ENCODE measurements at regions not wholly inside any gene's neighbourhood (a gene's known extent, or its start where the extent isn't known, plus 50 kb on each side); places are given as distances from the start of the nearest gene placed in this dataset.
A peak's percentile ranks its signal among the peaks of the same experiment; 100 is the strongest.
"Not testable (repeated sequence)": the region's sequence is repeated elsewhere in the genome, so short reads cannot be mapped to it uniquely, and the experiment has no call there.

GRCh38 chr6:169014211-169015197 lies 239.1 kb downstream of the THBS2 start:
- no peak for DNase-seq

DNA sequence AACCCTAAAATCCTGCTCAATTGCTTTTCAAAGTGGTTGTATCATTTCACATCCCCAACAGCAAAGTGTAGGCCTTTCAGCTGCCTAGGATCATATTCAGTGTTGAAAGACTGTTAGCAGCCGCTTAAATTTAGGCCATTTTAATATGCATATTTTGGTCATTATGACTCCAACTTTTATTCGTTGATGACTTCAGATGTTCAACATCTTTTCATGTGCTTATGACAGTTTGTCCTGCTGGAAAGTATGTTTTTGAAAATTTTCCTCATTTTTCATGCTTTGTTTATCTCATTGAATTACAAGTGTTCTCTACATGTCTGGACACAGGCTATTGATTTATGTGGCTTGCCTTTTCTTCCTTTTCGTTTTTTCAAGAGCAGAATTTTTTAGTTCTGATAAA lies 244.0 kb downstream of the THBS2 start:
- no peak for DNase-seq

- no peak for DNase-seq
Measured at GRCh38 chr6:169008641-169009257, 244.9 kb downstream of the THBS2 start.

DNA sequence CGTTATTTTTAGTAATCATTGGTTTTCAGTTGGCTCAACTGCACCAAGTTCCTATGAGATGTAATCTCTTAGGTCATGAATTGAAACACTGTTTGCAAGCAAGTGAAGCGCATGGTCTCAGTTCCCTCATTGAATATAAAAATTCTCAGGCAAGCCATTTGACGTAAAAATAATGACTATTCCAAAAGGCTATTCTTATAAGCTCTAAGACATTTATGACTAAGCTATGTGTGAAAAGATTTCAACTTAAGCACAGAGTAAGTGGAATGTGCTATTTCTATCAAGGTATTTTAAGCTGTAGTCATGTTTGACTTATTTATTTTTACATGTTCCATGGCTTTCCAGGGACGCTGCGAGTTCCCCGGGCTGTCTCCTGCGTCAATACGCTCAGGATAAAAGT lies 248.5 kb downstream of the THBS2 start:
- no peak for DNase-seq

DNA sequence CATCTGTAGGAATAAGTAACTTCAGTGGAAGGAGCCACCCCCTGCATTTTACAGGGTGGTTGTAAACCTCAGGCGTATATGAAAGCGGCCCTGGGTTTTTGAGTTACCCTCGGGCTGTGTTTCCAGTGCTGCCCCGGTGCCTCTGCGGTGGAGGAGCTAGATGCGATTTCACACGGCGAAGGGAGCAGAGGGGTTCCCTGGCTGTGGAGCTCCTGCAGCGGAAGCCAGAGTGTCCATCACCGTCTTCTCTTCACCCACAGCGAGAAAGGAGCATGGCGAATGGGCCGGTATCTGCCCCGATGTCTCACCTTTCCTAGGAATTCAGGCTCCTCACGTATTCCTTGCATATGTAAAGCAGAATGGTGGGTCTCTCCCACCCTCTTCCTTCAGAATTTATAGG lies 253.6 kb downstream of the THBS2 start:
- no peak for DNase-seq

DNA sequence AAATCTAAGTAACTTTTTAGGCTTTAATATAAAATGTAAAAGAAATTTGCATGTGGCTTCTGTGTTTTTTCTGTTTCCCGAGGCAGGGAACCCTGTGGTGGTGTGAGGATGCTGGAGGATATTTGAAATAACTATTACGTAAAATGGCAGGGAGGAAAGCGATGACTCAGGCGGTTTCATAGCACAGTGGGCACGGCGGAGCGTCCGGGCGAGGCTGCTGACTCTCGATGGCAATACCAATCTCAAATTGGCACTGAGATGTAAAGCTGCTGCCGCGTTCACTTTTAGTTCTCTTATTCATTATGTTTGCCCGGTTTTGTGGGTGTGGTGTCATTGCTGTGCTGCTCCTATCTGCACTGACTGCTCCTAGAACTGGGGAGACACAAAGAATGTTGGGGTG lies 254.3 kb downstream of the THBS2 start:
- no peak for DNase-seq

- no peak for DNase-seq
Measured at GRCh38 chr6:168996356-168996625, 257.4 kb downstream of the THBS2 start.

DNA sequence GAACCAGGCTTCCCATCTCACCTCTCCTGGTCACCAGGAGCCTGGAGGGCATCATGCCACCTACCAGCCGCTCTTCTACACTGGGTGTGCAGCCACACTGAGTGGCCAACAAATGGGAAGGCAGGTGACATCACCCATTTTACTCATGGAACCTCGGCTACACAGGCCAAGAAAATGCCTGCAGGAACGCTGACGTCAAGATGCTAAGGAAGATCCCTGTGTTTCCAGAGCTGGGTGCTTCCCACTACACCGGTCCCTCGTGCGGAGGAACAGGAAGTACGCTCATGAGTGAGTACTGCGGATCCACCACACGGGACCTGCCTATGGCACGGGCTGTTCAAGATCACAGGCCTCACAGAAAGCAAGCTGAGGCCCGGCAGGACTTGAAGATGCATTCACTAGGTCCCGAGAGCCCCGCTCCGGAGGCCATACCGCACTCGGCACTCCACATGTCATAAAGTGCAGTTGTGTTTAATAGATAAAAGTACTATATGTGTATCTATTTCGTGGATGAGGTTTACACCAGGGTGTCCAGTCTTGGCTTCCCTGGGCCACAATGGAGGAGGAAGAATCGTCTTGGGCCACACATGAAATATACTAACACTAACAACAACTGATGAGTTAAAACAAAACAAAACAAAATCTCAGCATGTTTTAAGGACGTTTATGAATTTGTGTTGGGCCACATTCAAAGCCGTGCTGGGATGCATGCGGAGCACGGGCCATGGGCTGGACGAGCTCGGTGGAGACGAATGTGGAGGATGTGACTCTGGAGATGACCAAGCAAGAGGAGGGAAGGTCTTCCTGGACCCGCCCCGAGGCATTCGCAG lies 257.9 kb downstream of the THBS2 start:
- DNase-seq = no peak

DNA sequence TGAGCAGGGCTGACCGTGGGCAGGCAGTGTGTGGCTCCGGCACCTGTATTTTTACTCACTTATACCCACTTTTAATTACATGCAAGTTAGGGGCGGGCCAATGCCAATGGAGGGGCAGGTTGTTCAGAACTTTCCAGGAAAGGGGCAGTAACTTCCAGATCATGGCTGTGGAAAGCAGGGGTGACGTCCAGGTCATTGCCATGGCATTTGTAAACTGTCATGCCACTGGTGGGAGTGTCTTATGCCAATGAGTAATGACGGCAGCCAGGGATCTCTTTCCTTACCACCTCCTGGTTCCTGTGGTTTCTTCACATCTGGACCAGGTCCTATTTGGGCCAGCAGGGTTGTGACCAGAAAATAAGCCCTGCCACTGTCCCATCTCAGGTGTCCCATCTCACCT lies 258.7 kb downstream of the THBS2 start:
- DNase-seq = no peak

DNA sequence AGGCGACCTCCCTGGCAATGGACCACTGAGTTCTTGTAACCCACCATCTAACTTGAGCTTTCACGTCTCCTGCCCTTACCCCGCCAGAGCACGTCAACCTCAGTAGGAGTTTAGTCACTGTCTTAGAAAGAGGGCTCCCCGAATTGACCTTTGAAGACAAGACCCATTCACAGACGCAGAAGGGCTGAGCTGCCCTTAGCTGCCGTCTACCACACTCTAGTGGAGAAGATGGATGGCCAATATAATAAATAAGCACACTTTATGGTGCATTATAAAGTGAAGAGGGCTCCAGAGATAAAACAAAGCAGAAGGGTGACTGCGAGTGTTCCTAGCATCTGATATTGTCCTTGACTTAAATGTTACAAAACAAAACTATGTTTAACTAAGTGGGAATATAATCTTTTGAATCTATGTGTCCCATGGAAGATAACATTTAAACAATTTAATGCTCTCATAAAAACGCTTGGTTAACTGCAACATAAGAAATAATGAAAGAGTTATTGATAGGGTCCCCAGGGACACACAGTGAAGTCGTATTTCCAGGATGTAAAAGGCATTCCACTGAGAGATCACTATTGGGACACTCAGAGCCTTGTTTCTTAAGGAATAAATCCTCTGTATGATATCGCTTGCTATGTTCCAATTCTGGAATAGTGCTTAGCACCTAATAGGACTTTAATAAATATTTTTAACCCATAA lies 261.1 kb downstream of the THBS2 start:
- no peak for DNase-seq

DNA sequence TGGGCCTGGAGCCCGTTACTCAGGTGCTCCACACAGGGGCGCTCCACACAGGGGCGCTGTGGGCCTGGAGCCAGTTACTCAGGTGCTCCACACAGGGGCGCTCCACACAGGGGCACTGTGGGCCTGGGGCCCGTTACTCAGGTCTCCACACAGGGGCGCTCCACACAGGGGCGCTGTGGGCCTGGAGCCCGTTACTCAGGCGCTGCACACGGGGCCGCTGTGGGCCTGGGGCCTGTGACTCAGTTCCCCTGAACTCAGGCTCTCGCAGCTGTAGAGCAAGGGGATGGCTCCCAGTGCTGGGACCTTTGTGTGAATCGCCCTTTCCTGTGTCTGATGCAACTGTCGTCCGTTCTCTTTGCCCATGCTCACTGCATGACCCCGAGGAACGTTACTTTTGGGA lies 262.0 kb downstream of the THBS2 start:
- DNase-seq = not testable (repeated sequence)

DNA sequence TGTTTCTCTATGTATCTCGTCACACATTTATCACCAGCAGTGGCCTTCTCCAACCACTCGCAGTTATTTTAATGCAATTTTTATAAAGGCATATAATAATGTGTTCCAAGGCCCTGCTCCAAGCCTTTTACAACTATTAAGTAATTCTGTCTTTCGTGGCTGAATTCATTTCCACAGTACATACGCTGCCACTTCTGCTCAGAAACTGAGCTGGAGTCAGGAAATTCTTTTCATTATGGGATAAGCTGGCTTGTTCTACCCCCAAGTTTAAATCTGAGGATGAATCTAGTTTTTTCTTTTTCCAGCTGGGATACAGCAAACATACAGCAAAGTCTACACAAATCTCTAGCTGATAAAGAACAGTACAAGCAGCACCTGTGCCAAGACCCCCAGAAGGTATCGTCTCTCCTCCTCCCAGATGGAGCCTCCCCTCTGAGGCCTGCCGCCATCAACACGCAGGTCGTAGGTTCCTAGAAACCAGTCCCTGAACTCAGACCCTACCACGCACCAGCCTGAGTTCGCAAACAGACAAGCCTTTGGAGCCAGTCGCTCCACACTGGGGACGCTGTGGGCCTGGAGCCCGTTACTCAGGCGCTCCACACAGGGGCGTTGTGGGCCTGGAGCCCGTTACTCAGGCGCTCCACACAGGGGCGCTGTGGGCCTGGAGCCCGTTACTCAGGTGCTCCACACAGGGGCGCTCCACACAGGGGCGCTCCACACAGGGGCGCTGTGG lies 263.5 kb downstream of the THBS2 start:
- DNase-seq = peak in 1 of 2 donors; percentile 9

- DNase-seq = no peak
Measured at GRCh38 chr6:168989421-168989820, 264.2 kb downstream of the THBS2 start.

DNA sequence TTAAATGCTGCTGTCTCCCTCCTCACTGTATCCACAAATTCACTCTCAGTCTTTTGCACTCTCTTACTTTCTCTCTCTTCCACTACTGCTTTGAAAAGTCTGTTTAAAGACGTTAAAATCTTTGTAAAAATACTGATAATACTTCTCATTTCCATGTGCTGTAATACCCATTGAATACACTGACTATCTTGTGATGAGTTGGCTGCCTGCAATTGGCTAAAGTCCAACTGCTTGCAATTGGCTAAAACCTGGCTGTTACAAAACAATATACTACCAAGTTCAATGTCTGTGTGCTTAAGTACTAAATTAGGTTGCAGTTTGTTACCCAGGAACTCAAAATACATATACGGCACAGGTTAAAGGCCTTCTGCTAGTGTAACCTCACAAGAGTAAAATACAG lies 264.8 kb downstream of the THBS2 start:
- peak; percentile 40 to 60 for DNase-seq

- no peak for DNase-seq
Measured at GRCh38 chr6:168988280-168988679, 265.4 kb downstream of the THBS2 start.

DNA sequence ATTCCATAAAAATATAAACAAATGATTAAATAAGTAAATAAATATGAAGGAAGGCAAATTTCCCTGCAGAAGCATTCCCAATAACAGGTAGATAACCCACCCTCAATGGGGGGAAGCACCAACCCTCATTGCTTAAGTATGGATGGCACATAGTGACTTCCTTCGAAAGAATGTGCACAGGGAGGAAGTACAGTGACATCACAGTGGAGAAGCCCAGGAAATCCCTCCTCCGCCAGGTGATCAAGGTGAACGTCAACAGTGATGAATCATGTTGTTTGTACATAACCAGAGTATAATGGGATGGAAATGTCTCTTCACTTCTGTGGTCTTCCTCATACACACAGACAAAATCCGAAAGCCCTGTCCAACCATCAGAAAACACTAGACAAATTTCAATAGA lies 267.9 kb downstream of the THBS2 start:
- DNase-seq = no peak

GRCh38 chr6:168983925-168984324 lies 269.7 kb downstream of the THBS2 start:
- no peak for DNase-seq

DNA sequence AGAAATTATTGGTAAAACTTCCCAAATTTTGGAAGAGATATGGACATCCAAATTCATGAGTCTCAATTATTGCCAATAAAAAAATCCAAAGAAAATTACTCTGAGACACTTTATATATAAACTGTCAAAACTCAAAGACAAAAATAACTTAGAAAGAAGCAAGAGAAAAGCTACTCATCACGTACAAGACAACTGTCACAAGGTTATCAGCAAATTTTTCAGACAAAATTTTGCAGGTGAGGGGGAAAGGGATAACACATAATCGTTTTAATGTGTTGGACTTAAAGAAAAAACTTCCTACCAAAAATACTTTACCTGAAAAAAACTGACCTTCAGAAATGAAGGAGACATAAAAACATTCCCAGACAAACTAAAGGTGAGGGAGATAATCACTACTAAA lies 272.5 kb downstream of the THBS2 start:
- DNase-seq = no peak

GRCh38 chr6:168979254-168979653 lies 274.4 kb downstream of the THBS2 start:
- no peak for DNase-seq

DNA sequence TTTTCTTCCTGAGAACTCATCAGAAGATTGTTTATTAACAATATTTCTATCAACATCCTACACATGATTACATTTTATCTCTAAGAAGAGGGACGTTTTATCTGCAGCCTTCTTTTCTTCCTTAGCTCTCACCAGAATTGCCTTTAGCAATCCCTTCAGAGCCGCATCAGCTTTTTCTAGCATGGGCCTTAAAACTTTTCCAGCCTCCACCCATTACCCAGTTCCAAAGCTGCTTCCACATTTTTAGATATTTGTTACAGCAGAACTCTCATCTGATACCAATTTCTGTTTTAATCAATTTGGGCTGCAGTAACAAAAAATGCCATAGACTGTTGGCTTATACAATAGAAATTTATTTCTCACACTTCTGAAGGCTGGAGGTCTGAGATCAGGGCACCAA lies 281.5 kb downstream of the THBS2 start:
- DNase-seq = no peak

GRCh38 chr6:168971549-168971948 lies 282.1 kb downstream of the THBS2 start:
- no peak for DNase-seq
